ENCODE measurements at regions not wholly inside any gene's neighbourhood (a gene's known extent, or its start where the extent isn't known, plus 50 kb on each side); places are given as distances from the start of the nearest gene placed in this dataset.

GRCh38 chr4:123516576-123516975 lies 120.0 kb downstream of the SPRY1 start:
- ATAC-seq: no peak
- DNase-seq: no peak
- no peak for TF ChIP-seq CTCF (IDR thresholded peaks at IDR 0.05)
- H3K27me3 ChIP-seq (ENCODE audit: low read depth): no peaks in the 10 kb centered on the region
- no peaks in the 10 kb centered on the region for H3K9me3 ChIP-seq
- intact Hi-C loops (cut with DNase I): no loop called here
- no peaks in the 10 kb centered on the region for H3K4me1 ChIP-seq
- no peaks in the 10 kb centered on the region for H3K36me3 ChIP-seq
- H3K4me3 ChIP-seq: no peak overlapping the region
- no peak overlapping the region for H3K27ac ChIP-seq

GRCh38 chr4:123517176-123517575 lies 120.6 kb downstream of the SPRY1 start:
- H3K4me1 ChIP-seq: no peaks in the 10 kb centered on the region
- no peaks in the 10 kb centered on the region for H3K9me3 ChIP-seq
- ATAC-seq (no peak), DNase-seq (no peak)
- H3K27me3 ChIP-seq (ENCODE audit: low read depth): no peaks in the 10 kb centered on the region
- H3K36me3 ChIP-seq: no peaks in the 10 kb centered on the region
- no peak for TF ChIP-seq CTCF (IDR thresholded peaks at IDR 0.05)
- no peak overlapping the region for H3K4me3 ChIP-seq
- intact Hi-C loops (cut with DNase I): no loop called here
- H3K27ac ChIP-seq: no peak overlapping the region

- H3K27me3 ChIP-seq (ENCODE audit: low read depth): no peaks in the 10 kb centered on the region
- intact Hi-C loops (cut with DNase I): no loop called here
Measured at GRCh38 chr4:123517971-123518370, 121.4 kb downstream of the SPRY1 start.

GRCh38 chr4:123520325-123520724 lies 123.7 kb downstream of the SPRY1 start:
- H3K9me3 ChIP-seq: no peaks in the 10 kb centered on the region
- H3K36me3 ChIP-seq: no peaks in the 10 kb centered on the region
- TF ChIP-seq CTCF (IDR thresholded peaks at IDR 0.05): no peak
- H3K4me1 ChIP-seq: no peaks in the 10 kb centered on the region
- H3K4me3 ChIP-seq: no peak overlapping the region
- no peak overlapping the region for H3K27ac ChIP-seq
- DNase-seq (no peak), ATAC-seq (no peak)
- intact Hi-C loops (cut with DNase I): no loop called here
- H3K27me3 ChIP-seq (ENCODE audit: low read depth): no peaks in the 10 kb centered on the region

More at GRCh38 chr4:123517971-123518370, 121.4 kb downstream of the SPRY1 start:
- TF ChIP-seq CTCF (IDR thresholded peaks at IDR 0.05): no peak
- ATAC-seq (no peak), DNase-seq (no peak)
- Histone ChIP-seq H3K36me3 (no peaks in the 10 kb centered on the region), H3K27ac (no peak overlapping the region), H3K9me3 (no peaks in the 10 kb centered on the region), H3K4me1 (no peaks in the 10 kb centered on the region), H3K4me3 (no peak overlapping the region)

GRCh38 chr4:123522081-123522480 lies 125.5 kb downstream of the SPRY1 start:
- ATAC-seq (no peak), DNase-seq (no peak)
- no peak overlapping the region for H3K4me3 ChIP-seq
- no peaks in the 10 kb centered on the region for H3K36me3 ChIP-seq
- H3K9me3 ChIP-seq: no peaks in the 10 kb centered on the region
- intact Hi-C loops (cut with DNase I): no loop called here
- no peaks in the 10 kb centered on the region for H3K4me1 ChIP-seq
- no peak for TF ChIP-seq CTCF (IDR thresholded peaks at IDR 0.05)
- no peak overlapping the region for H3K27ac ChIP-seq
- H3K27me3 ChIP-seq (ENCODE audit: low read depth): no peaks in the 10 kb centered on the region

GRCh38 chr4:123522646-123523045 lies 126.1 kb downstream of the SPRY1 start:
- intact Hi-C loops (cut with DNase I): no loop called here
- DNase-seq (no peak), ATAC-seq (no peak)
- Histone ChIP-seq H3K9me3 (no peaks in the 10 kb centered on the region), H3K36me3 (no peaks in the 10 kb centered on the region), H3K4me1 (no peaks in the 10 kb centered on the region), H3K27me3 (ENCODE audit: low read depth) (no peaks in the 10 kb centered on the region), H3K27ac (no peak overlapping the region), H3K4me3 (no peak overlapping the region)
- TF ChIP-seq CTCF (IDR thresholded peaks at IDR 0.05): no peak

Measured in lower lobe of right lung (tissue), 2 donors.